OCI-LY7 (cell line): ENCODE measurements at regions not wholly inside any gene's neighbourhood (a gene's known extent, or its start where the extent isn't known, plus 50 kb on each side); places are given as distances from the start of the nearest gene placed in this dataset.

Experiments
- BruUV-seq: library from RNA; stranded (reverse); fragments of 400-500 nt; replicated peaks from 2 replicates; lab custom pipeline; 2021; lab: Mats Ljungman, UMichigan
- CTCF ChIA-PET: fragments of 300-600 bp; sonication (Branson Sonifier 250); formaldehyde crosslinking; loops from one replicate; lab custom pipeline; 2022; ENCODE audit warnings: antibody characterized with exemption; ENCODE audit not compliant: unreplicated experiment; lab: Charles Lee
- POLR2A ChIA-PET: fragments of 300-600 bp; sonication (Branson Sonifier 250); formaldehyde crosslinking; loops from one replicate; lab custom pipeline; 2022; ENCODE audit warnings: antibody characterized with exemption; lab: Charles Lee
- DNase-seq: peaks from one replicate; pipeline ENCODE4 v3.0.0-alpha.2; 2015; ENCODE audit warnings: low spot score
- H2AFZ ChIP-seq: fragments of 200-600 bp; sonication (generic), shearing (Covaris generic); 2 replicates; pipeline ENCODE4 v1.6.1; 2014; ENCODE audit warnings: mild to moderate bottlenecking, antibody characterized with exemption, low read length, moderate library complexity
- H3K27ac ChIP-seq: fragments of 200-600 bp; sonication (generic); 2 replicates; pipeline ENCODE4 v1.5.1; 2014; ENCODE audit warnings: mixed run types, low read depth, mild to moderate bottlenecking, moderate library complexity, low read length, inconsistent platforms; ENCODE audit not compliant: poor library complexity, severe bottlenecking
- H3K36me3 ChIP-seq: fragments of 200-600 bp; sonication (generic); 2 replicates; pipeline ENCODE4 v1.6.1; 2014; ENCODE audit warnings: mild to moderate bottlenecking, antibody characterized with exemption, low read length, moderate library complexity, mixed read lengths; ENCODE audit not compliant: insufficient read depth
- H3K4me1 ChIP-seq: fragments of 200-600 bp; sonication (generic); 2 replicates; pipeline ENCODE4 v1.5.1; 2014; ENCODE audit warnings: mild to moderate bottlenecking, low read length; ENCODE audit not compliant: insufficient read depth, poor library complexity, severe bottlenecking
- H3K4me2 ChIP-seq: fragments of 200-600 bp; sonication (generic); 2 replicates; pipeline ENCODE4 v1.6.1; 2014; ENCODE audit warnings: mild to moderate bottlenecking, low read length
- H3K4me3 ChIP-seq: fragments of 200-600 bp; sonication (generic); 2 replicates; pipeline ENCODE4 v1.5.1; 2014; ENCODE audit warnings: mild to moderate bottlenecking, low read depth, low read length; ENCODE audit not compliant: poor library complexity, severe bottlenecking
- H3K79me2 ChIP-seq: fragments of 200-600 bp; sonication (generic); 2 replicates; pipeline ENCODE4 v1.6.1; 2016; ENCODE audit warnings: low read depth, mild to moderate bottlenecking, low read length, moderate library complexity, mixed read lengths; ENCODE audit not compliant: insufficient read depth
- H3K9me2 ChIP-seq: fragments of 200-600 bp; sonication (generic); 2 replicates; pipeline ENCODE4 v1.6.1; 2016; ENCODE audit warnings: mild to moderate bottlenecking, low read length, mixed read lengths; ENCODE audit not compliant: insufficient read depth
- H3K9me3 ChIP-seq: fragments of 200-600 bp; sonication (generic); 2 replicates; pipeline ENCODE4 v1.6.1; 2014; ENCODE audit warnings: mild to moderate bottlenecking, mixed run types, low read length, mixed read lengths
- H4K20me1 ChIP-seq: fragments of 200-600 bp; sonication (generic); 2 replicates; pipeline ENCODE4 v1.6.1; 2014; ENCODE audit warnings: mild to moderate bottlenecking, antibody characterized with exemption, low read length, moderate library complexity, mixed read lengths; ENCODE audit not compliant: insufficient read depth
- EZH2phosphoT487 ChIP-seq: fragments of 200-600 bp; sonication (generic); IDR thresholded peaks from 2 replicates; pipeline ENCODE4 v1.6.1; 2018; ENCODE audit warnings: low read depth, borderline replicate concordance, mild to moderate bottlenecking, mixed run types, antibody characterized with exemption, low read length, moderate library complexity, mixed read lengths
- intact Hi-C: fragments of 100-400 bp; cut with micrococcal nuclease; formaldehyde crosslinking; loops from one replicate; pipeline ENCODE4 v1.10.0; 2022; ENCODE audit not compliant: unreplicated experiment
- TF ChIP-seq, protein P1 (sequence below): fragments of 200-600 bp; sonication (generic); conservative IDR thresholded peaks from 2 replicates; pipeline ENCODE4 v1.5.1; 2014; ENCODE audit warnings: mild to moderate bottlenecking, antibody characterized with exemption, low read length, moderate library complexity, mixed read lengths

DNA sequence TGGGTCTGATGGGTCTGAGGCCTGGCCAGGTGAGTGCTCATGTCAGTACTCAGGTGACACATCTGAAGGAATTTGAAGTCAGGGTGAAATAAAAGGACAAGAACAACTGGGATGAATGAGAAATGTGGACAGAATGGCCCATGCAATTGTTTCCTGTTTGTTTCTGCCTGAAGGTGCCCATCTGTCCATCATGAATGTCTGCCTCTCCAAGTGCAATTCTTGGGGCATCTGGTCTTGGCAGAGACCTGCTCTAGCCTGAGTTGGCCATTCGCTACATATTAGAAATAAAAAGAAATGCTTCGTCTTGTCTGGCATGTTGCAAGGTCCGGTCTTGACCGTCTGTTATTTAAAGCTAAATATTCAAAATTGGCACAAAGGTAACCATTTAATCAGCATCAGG is 142.0 kb upstream of the AGBL1 start:
- Histone ChIP-seq H3K9me2 (no peaks in the 10 kb centered on the region), H2AFZ (no peak overlapping the region), H3K4me3 (no peak overlapping the region), H3K36me3 (no peaks in the 10 kb centered on the region), H3K27ac (no peak overlapping the region), H4K20me1 (no peaks in the 10 kb centered on the region), H3K4me2 (no peak overlapping the region), H3K79me2 (no peaks in the 10 kb centered on the region), H3K4me1 (no peaks in the 10 kb centered on the region), H3K9me3 (no peaks in the 10 kb centered on the region)
- ChIA-PET CTCF (no interaction called here), POLR2A (no interaction called here)
- DNase-seq, result no peak
- intact Hi-C loops, result no loop called here
- BruUV-seq, result no TSS peak
- TF ChIP-seq, protein P1, sequence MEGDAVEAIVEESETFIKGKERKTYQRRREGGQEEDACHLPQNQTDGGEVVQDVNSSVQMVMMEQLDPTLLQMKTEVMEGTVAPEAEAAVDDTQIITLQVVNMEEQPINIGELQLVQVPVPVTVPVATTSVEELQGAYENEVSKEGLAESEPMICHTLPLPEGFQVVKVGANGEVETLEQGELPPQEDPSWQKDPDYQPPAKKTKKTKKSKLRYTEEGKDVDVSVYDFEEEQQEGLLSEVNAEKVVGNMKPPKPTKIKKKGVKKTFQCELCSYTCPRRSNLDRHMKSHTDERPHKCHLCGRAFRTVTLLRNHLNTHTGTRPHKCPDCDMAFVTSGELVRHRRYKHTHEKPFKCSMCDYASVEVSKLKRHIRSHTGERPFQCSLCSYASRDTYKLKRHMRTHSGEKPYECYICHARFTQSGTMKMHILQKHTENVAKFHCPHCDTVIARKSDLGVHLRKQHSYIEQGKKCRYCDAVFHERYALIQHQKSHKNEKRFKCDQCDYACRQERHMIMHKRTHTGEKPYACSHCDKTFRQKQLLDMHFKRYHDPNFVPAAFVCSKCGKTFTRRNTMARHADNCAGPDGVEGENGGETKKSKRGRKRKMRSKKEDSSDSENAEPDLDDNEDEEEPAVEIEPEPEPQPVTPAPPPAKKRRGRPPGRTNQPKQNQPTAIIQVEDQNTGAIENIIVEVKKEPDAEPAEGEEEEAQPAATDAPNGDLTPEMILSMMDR, result no peak
- TF ChIP-seq EZH2phosphoT487, result no peak

DNA sequence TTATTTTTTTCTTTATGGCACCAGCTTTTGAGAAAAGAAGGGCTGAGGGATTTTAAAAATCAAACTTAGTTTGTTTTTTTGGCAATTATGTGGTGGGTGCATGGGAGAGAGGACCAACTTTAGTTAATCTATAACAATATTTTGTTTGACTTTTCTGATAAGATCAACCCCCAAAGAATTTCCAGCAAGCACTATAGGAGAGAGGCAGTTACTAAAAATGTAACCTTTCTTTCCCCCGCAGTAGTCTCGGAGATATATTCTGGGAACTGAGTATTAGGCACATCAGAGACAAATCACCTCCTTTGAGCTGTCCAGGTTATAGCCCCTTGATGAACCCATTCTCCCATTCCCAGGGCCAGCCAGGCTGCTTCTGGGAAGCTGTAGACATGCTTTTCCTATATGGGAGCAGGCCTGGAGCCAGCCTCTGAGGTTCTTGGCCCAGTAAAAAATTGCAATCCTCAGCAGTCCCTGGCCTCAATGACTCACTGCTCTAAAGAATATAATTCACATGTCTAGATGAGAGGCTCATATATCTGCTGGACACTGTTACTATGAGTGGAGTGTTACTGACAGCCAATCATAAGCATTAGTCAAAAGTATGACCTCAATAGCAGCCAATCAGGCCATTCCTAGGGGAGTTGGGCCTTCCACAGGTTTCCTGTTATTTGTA is 138.3 kb upstream of the AGBL1 start:
- POLR2A ChIA-PET, result no interaction called here

GRCh38 chr15:85942632-85943031 is 137.0 kb upstream of the AGBL1 start:
- Histone ChIP-seq H3K36me3 (no peaks in the 10 kb centered on the region), H3K27ac (no peak overlapping the region), H3K4me3 (no peak overlapping the region), H4K20me1 (no peaks in the 10 kb centered on the region), H3K79me2 (no peaks in the 10 kb centered on the region), H3K9me2 (no peaks in the 10 kb centered on the region), H2AFZ (no peak overlapping the region), H3K4me2 (no peak overlapping the region), H3K4me1 (no peaks in the 10 kb centered on the region), H3K9me3 (no peaks in the 10 kb centered on the region)
- intact Hi-C loops, result no loop called here
- no peak for DNase-seq
- no peak for TF ChIP-seq EZH2phosphoT487
- TF ChIP-seq, protein P1, result no peak
- no TSS peak for BruUV-seq
- ChIA-PET POLR2A (no interaction called here), CTCF (no interaction called here)

More for the DNA sequence above, 138.3 kb upstream of the AGBL1 start:
- TF ChIP-seq, protein P1, result no peak
- no peak for TF ChIP-seq EZH2phosphoT487
- no peak overlapping the region for H2AFZ ChIP-seq
- no peaks in the 10 kb centered on the region for H3K79me2 ChIP-seq
- BruUV-seq, result no TSS peak
- no peak overlapping the region for H3K27ac ChIP-seq
- H3K36me3 ChIP-seq, result no peaks in the 10 kb centered on the region
- CTCF ChIA-PET, result no interaction called here
- no peak overlapping the region for H3K4me2 ChIP-seq
- no peaks in the 10 kb centered on the region for H4K20me1 ChIP-seq
- no peak for DNase-seq
- no peaks in the 10 kb centered on the region for H3K9me3 ChIP-seq
- H3K9me2 ChIP-seq, result no peaks in the 10 kb centered on the region
- no peaks in the 10 kb centered on the region for H3K4me1 ChIP-seq
- no peak overlapping the region for H3K4me3 ChIP-seq
- intact Hi-C loops, result no loop called here
